BLaER1 treated with 17β-estradiol and CSF1 and Interleukin-3, amounts not matched to agents 10 nM and 100 nM (cell line): ENCODE measurements at regions not wholly inside any gene's neighbourhood (a gene's known extent, or its start where the extent isn't known, plus 50 kb on each side); places are given as distances from the start of the nearest gene placed in this dataset.
"Not testable (repeated sequence)": the region's sequence is repeated elsewhere in the genome, so short reads cannot be mapped to it uniquely, and the experiment has no call there.

Experiments used
- H3K27ac ChIP-seq, 11 experiments: shearing (Covaris generic); formaldehyde crosslinking; 2 replicates each; pipeline ENCODE4 v1.8.1; 2022
- H3K27me3 ChIP-seq, 11 experiments: shearing (Covaris generic); formaldehyde crosslinking; 2 replicates each; pipeline ENCODE4 v1.8.1; 2022
- H3K36me3 ChIP-seq, 11 experiments: shearing (Covaris generic); formaldehyde crosslinking; 2 replicates each; pipeline ENCODE4 v1.8.1; 2022
- H3K4me1 ChIP-seq, 10 experiments: shearing (Covaris generic); formaldehyde crosslinking; 2 replicates each; pipeline ENCODE4 v1.8.1; 2022
- H3K4me2 ChIP-seq, 11 experiments: shearing (Covaris generic); formaldehyde crosslinking; 2 replicates each; pipeline ENCODE4 v1.8.1; 2022
- H3K4me3 ChIP-seq, 10 experiments: shearing (Covaris generic); formaldehyde crosslinking; 2 replicates each; pipeline ENCODE4 v1.8.1; 2022
- H3K9ac ChIP-seq, 11 experiments: shearing (Covaris generic); formaldehyde crosslinking; 2 replicates each; pipeline ENCODE4 v1.8.1; 2022
- H3K9me3 ChIP-seq, 11 experiments: shearing (Covaris generic); formaldehyde crosslinking; replicated peaks in 1 of 11; 2 replicates each; pipeline ENCODE4 v1.8.1; 2022
- H4K20me1 ChIP-seq, 11 experiments: shearing (Covaris generic); formaldehyde crosslinking; 2 replicates each; pipeline ENCODE4 v1.8.1; 2022
- Cebpa-rat ChIP-seq, 11 experiments: shearing (Covaris generic); IDR thresholded peaks; 2 replicates each; pipeline ENCODE4 v1.8.1; 2022

DNA sequence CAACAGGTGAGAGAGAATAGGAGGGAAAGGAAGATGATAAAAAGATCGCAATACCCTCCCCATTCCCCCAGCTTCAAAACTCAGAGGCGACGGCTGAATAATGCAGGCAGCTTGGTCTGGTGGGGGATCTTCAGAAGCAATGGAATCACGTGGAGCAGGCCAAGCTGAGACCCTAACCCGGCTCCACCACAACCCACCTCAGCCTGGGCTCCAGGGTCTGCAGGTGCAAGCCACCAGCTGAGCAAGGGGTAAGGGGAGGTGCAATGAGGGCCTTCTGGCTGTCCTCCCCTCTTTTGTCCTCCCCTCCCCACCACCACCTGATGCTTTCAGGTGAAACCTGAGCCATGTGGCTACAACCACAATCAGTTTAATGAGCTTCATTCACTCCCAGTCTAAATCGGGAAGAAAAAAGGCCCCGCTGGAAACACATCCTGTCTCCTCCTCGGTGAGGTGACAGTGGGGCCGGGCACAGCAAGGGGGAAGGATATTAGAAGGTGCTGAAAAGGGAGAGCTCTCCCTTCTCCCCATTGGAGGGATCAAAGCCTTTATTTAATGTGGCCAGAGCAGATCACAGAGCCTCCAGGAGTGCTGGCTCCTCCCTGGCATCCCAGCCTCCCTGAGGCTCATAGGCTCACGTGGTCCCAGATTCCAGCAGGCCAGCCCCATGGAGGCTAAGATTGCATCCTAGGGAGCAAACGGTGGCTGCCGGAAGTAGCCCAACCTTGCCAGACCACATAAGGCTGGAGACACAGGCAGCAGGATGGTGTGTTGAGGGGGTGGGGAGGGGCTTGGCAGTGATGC is 261.0 kb downstream of the SOX9 start:
- Histone ChIP-seq H3K27ac (no peak overlapping the region), H3K9me3 (peaks cover 0 to 7% (median 0%) of the 10 kb centered on the region in 11 experiments; a peak in 1 of 22 replicates), H3K9ac (no peak overlapping the region), H3K4me2 (no peak overlapping the region), H4K20me1 (no peaks in the 10 kb centered on the region), H3K4me3 (no peak overlapping the region), H3K36me3 (no peaks in the 10 kb centered on the region), H3K27me3 (no peaks in the 10 kb centered on the region; a peak in 1 of 22 replicates), H3K4me1 (peaks cover 2 to 38% (median 28%) of the 10 kb centered on the region in 10 experiments)
- no peak for TF ChIP-seq Cebpa-rat (IDR thresholded peaks at IDR 0.05)

DNA sequence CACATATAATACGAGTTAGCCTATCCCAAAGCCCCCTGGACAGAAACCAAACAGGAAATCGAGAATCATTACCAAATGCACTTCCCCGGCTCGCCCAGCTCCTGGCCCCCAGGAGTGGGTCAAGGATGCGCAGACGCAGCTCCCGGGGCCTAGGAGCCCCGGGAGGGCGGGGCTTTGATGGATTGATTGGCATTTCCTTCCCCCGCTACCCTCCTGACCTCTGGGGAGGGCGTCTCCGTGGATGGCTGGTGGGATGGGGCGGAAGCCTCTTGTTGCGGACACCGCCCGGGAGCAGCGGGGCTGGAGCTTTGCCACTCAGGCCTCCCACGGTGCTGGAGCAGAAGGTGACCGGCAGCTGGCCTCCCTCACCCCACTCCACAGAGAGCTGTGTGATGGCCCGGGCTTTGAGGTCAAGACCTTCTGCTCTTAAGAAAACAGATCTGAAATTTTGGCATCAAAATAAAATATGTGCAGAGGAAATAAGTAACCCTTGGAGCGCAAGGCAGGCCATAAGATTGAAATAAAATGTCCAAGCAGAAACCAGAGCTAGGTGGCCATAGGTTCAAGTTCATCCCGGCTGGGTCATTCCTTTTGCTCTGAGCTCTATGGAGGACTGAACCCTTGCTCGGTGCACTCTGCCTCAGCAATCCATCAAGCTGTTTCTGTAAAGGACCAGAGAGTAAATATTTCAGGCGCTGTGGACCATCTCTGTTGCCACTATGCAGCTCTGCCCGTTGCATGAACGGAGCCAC is 262.3 kb downstream of the SOX9 start:
- H3K4me1 ChIP-seq = peaks cover 16 to 49% (median 38%) of the 10 kb centered on the region in 10 experiments
- no peaks in the 10 kb centered on the region; a peak in 1 of 22 replicates for H3K27me3 ChIP-seq
- peaks cover 0 to 7% (median 0%) of the 10 kb centered on the region in 11 experiments; a peak in 1 of 22 replicates for H3K9me3 ChIP-seq
- no peak for TF ChIP-seq Cebpa-rat (IDR thresholded peaks at IDR 0.05)
- no peak overlapping the region for H3K4me2 ChIP-seq
- no peaks in the 10 kb centered on the region for H4K20me1 ChIP-seq
- H3K27ac ChIP-seq = no peak overlapping the region
- no peak overlapping the region for H3K4me3 ChIP-seq
- no peaks in the 10 kb centered on the region for H3K36me3 ChIP-seq
- H3K9ac ChIP-seq = no peak overlapping the region

- no peaks in the 10 kb centered on the region for H4K20me1 ChIP-seq
- no peak for TF ChIP-seq Cebpa-rat (IDR thresholded peaks at IDR 0.05)
- H3K27ac ChIP-seq = no peak overlapping the region
- H3K9ac ChIP-seq = no peak overlapping the region
- no peak overlapping the region for H3K4me3 ChIP-seq
- 0 out of 22 replicates have a peak overlapping the region, but pooled peaks of 1 of the 11 experiments have one; percentile 26 for H3K4me2 ChIP-seq
- peaks cover 0 to 7% (median 0%) of the 10 kb centered on the region in 11 experiments; a peak in 1 of 22 replicates for H3K9me3 ChIP-seq
- H3K27me3 ChIP-seq = peaks cover 0 to 6% (median 0%) of the 10 kb centered on the region in 11 experiments; a peak in 1 of 22 replicates
- no peaks in the 10 kb centered on the region for H3K36me3 ChIP-seq
- H3K4me1 ChIP-seq = peaks cover 29 to 52% (median 44%) of the 10 kb centered on the region in 10 experiments
Observed at GRCh38 chr17:72385475-72385874, 264.7 kb downstream of the SOX9 start.

DNA sequence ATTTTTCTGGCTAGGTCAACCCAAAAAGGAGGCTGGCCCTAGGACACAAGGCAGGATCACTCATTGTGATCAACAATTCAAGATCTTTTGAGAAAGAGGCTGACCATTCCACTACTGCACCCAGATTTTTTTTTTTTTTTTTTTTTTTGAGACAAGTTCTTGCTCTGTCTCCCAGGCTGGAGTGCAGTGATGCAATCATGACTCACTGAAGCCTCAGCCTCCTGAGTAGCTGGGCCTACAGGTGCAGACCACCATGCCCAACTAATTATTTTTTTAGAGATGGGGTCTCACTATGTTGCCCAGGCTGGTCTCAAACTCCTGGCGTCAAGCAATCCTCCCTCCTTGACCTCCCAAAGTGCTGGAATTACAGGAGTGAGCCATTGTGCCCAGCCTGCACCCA is 265.4 kb downstream of the SOX9 start:
- not testable (repeated sequence) for H3K9me3 ChIP-seq, H3K36me3 ChIP-seq, H3K27me3 ChIP-seq, H4K20me1 ChIP-seq, H3K9ac ChIP-seq, H3K4me3 ChIP-seq
- Histone ChIP-seq H3K4me1 (peaks cover 29 to 59% (median 51%) of the 10 kb centered on the region in 10 experiments), H3K4me2 (peak overlapping the region in 10 of 11 experiments; percentile 46 to 98 (median 96); a peak in 15 of 22 replicates), H3K27ac (0 out of 22 replicates have a peak overlapping the region, but pooled peaks of 1 of the 11 experiments have one; percentile 6)
- TF ChIP-seq Cebpa-rat (IDR thresholded peaks at IDR 0.05) = 0 out of 22 replicates have a peak, but pooled peaks of 1 of the 11 experiments have one; percentile 27

- peak overlapping the region in 1 of 11 experiments; percentile 6; a peak in 1 of 22 replicates for H3K27ac ChIP-seq
Observed at GRCh38 chr17:72386619-72387237, 265.9 kb downstream of the SOX9 start.

GRCh38 chr17:72387487-72387886 is 266.7 kb downstream of the SOX9 start:
- Histone ChIP-seq H3K27ac (peak overlapping the region in 7 of 11 experiments; percentile 16 to 88 (median 72); a peak in 12 of 22 replicates), H3K4me1 (peaks cover 41 to 68% (median 64%) of the 10 kb centered on the region in 10 experiments), H3K9ac (peak overlapping the region in 5 of 11 experiments; percentile 14 to 56 (median 21); a peak in 4 of 22 replicates), H3K4me2 (peak overlapping the region; percentile 46 to 98 (median 96)), H3K9me3 (peaks cover 0 to 7% (median 0%) of the 10 kb centered on the region in 11 experiments; a peak in 1 of 22 replicates), H3K27me3 (peaks cover 0 to 6% (median 0%) of the 10 kb centered on the region in 11 experiments; a peak in 1 of 22 replicates), H3K36me3 (no peaks in the 10 kb centered on the region), H3K4me3 (no peak overlapping the region), H4K20me1 (no peaks in the 10 kb centered on the region; a peak in 2 of 22 replicates)
- no peak for TF ChIP-seq Cebpa-rat (IDR thresholded peaks at IDR 0.05)

More at GRCh38 chr17:72386619-72387237, 265.9 kb downstream of the SOX9 start:
- Histone ChIP-seq H3K27me3 (peaks cover 0 to 6% (median 0%) of the 10 kb centered on the region in 11 experiments; a peak in 1 of 22 replicates), H3K36me3 (no peaks in the 10 kb centered on the region), H3K9me3 (peaks cover 0 to 7% (median 0%) of the 10 kb centered on the region in 11 experiments; a peak in 1 of 22 replicates), H3K4me2 (peak overlapping the region; percentile 46 to 98 (median 96); a peak in 21 of 22 replicates), H4K20me1 (no peaks in the 10 kb centered on the region), H3K4me3 (no peak overlapping the region), H3K4me1 (peaks cover 33 to 63% (median 57%) of the 10 kb centered on the region in 10 experiments), H3K9ac (no peak overlapping the region)
- TF ChIP-seq Cebpa-rat (IDR thresholded peaks at IDR 0.05) = no peak

- Histone ChIP-seq H3K4me3 (no peak overlapping the region), H3K9ac (peak overlapping the region in 5 of 11 experiments; percentile 14 to 56 (median 21); a peak in 5 of 22 replicates), H4K20me1 (no peaks in the 10 kb centered on the region; a peak in 2 of 22 replicates), H3K9me3 (peaks cover 0 to 7% (median 0%) of the 10 kb centered on the region in 11 experiments; a peak in 1 of 22 replicates), H3K4me2 (peak overlapping the region; percentile 46 to 98 (median 96)), H3K36me3 (no peaks in the 10 kb centered on the region), H3K27me3 (peaks cover 0 to 6% (median 0%) of the 10 kb centered on the region in 11 experiments; a peak in 1 of 22 replicates), H3K27ac (peak overlapping the region in 8 of 11 experiments; percentile 5 to 88 (median 63); a peak in 13 of 22 replicates), H3K4me1 (peaks cover 46 to 73% (median 68%) of the 10 kb centered on the region in 10 experiments)
- no peak for TF ChIP-seq Cebpa-rat (IDR thresholded peaks at IDR 0.05)
Observed at GRCh38 chr17:72387969-72388368, 267.1 kb downstream of the SOX9 start.
